Fibroblast of pulmonary artery (primary cell): ENCODE measurements at regions not wholly inside any gene's neighbourhood (a gene's known extent, or its start where the extent isn't known, plus 50 kb on each side); places are given as distances from the start of the nearest gene placed in this dataset.
"Not testable (repeated sequence)": the region's sequence is repeated elsewhere in the genome, so short reads cannot be mapped to it uniquely, and the experiment has no call there.

Source experiments
- DNase-seq: peaks from one replicate; pipeline ENCODE4 v3.0.0-alpha.2; 2010; ENCODE audit warnings: low read depth
- H3K4me3 ChIP-seq: replicated peaks from 2 replicates; pipeline ENCODE4 v1.5.1; 2011; ENCODE audit warnings: low read depth, mild to moderate bottlenecking, control low read depth, low read length, moderate library complexity
- CTCF ChIP-seq: IDR thresholded peaks from 2 replicates; pipeline ENCODE4 v1.5.1; 2011; ENCODE audit warnings: mild to moderate bottlenecking, control low read depth, low read length, inconsistent platforms; ENCODE audit errors: missing control alignments

- H3K4me3 ChIP-seq: peak overlapping the region; percentile 50
- TF ChIP-seq CTCF: no peak
Observed at GRCh38 chr20:25867776-25868649, 171.4 kb upstream of the ZNF337 start.

GRCh38 chr20:25867015-25867775 is 170.5 kb upstream of the ZNF337 start:
- not testable (repeated sequence) for DNase-seq

More at GRCh38 chr20:25867776-25868649, 171.4 kb upstream of the ZNF337 start:
- peak; percentile 79 for DNase-seq

DNA sequence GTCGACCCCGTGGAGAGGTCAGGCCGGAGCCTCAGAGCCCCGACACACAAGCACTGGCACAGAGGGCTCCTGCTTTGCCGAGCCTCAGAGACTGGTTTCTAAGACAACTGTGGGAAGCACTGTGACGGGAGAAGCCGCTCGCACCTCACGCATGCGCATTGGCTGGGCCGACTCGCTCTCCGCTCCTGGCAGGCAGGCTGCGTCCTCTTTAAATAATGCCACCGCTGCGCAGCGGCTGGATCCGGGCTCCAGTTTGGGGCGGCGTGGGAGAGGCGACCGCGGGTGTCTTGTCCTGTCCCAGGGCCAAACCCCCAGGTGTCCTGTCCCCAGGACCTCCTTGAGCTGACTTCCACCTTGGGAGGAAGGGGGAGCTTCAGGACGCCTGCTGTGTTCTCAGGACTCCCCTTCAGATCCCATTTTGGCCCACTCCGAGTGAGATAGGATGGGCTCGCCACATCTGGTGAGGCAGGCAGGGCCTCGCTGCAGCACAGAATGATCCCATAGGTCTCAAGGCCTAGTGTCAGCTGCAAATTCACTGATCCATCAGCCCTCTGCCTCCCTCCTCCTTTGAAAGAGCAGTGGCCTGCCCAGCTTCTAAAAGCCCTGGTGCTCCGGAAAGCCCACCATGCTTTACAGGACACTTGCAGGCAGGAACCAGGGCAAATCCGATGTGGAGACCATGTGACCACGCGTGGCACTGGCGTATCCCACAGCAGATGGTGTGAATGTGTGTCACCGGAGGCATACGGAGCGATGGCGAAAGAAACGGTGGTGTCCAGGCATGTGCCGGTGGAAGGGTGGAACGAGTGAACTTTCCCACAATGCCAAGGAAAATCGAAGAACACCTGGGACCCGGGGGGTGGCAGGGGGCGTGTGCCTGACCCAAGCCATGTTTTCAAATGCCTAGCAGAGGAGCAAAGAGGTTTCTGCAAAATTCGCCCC is 169.3 kb upstream of the ZNF337 start:
- peak overlapping the region; percentile 37 for H3K4me3 ChIP-seq
- peak; percentile 82 for DNase-seq
- TF ChIP-seq CTCF: no peak

More at GRCh38 chr20:25867015-25867775, 170.5 kb upstream of the ZNF337 start:
- not testable (repeated sequence) for H3K4me3 ChIP-seq

GRCh38 chr20:25864963-25865714 is 168.5 kb upstream of the ZNF337 start:
- peak overlapping the region; percentile 37 for H3K4me3 ChIP-seq
- not testable (repeated sequence) for DNase-seq

GRCh38 chr20:25864326-25864962 is 167.8 kb upstream of the ZNF337 start:
- no peak overlapping the region for H3K4me3 ChIP-seq
- TF ChIP-seq CTCF: no peak
- DNase-seq: no peak

- TF ChIP-seq CTCF: no peak
- DNase-seq: peak; percentile 8
- H3K4me3 ChIP-seq: peak overlapping the region; percentile 52
Observed at GRCh38 chr20:25863536-25864325, 167.1 kb upstream of the ZNF337 start.

GRCh38 chr20:25862967-25863530 is 166.4 kb upstream of the ZNF337 start:
- DNase-seq: peak; percentile 89
- peak overlapping the region; percentile 52 for H3K4me3 ChIP-seq
